WERI-Rb-1 (cell line): ENCODE measurements at regions not wholly inside any gene's neighbourhood (a gene's known extent, or its start where the extent isn't known, plus 50 kb on each side); places are given as distances from the start of the nearest gene placed in this dataset.

Experiments used
- DNase-seq: peaks from one replicate; pipeline ENCODE4 v3.0.0-alpha.2; 2020
- H3K27ac ChIP-seq: fragments of 250-450 bp; sonication (Bioruptor Pico); 2 replicates; pipeline ENCODE4 v1.5.1; 2020; ENCODE audit warnings: mild to moderate bottlenecking, moderate library complexity
- H3K27me3 ChIP-seq: fragments of 250-450 bp; sonication (Bioruptor Pico); 2 replicates; pipeline ENCODE4 v1.5.1; 2021; ENCODE audit warnings: mild to moderate bottlenecking, low read depth, moderate library complexity; ENCODE audit not compliant: insufficient read depth, severe bottlenecking
- H3K36me3 ChIP-seq: fragments of 250-450 bp; sonication (Bioruptor Pico); 2 replicates; pipeline ENCODE4 v1.5.1; 2020; ENCODE audit warnings: mild to moderate bottlenecking, moderate library complexity
- H3K4me3 ChIP-seq: 2 replicates; pipeline ENCODE4 v1.5.1; 2011; ENCODE audit warnings: low read depth, mild to moderate bottlenecking, control low read depth, low read length
- H3K9me3 ChIP-seq: fragments of 250-450 bp; sonication (Bioruptor Pico); 2 replicates; pipeline ENCODE4 v1.5.1; 2021; ENCODE audit warnings: mild to moderate bottlenecking, moderate library complexity; ENCODE audit not compliant: severe bottlenecking
- TF ChIP-seq, protein P1 (sequence below): IDR thresholded peaks from 2 replicates; pipeline ENCODE4 v1.5.1; 2011; ENCODE audit warnings: low read depth, mild to moderate bottlenecking, control low read depth, inconsistent platforms, low read length

- peaks cover 26% of the 10 kb centered on the region for H3K27me3 ChIP-seq
- H3K4me3 ChIP-seq: no peak overlapping the region
- TF ChIP-seq, protein P1, sequence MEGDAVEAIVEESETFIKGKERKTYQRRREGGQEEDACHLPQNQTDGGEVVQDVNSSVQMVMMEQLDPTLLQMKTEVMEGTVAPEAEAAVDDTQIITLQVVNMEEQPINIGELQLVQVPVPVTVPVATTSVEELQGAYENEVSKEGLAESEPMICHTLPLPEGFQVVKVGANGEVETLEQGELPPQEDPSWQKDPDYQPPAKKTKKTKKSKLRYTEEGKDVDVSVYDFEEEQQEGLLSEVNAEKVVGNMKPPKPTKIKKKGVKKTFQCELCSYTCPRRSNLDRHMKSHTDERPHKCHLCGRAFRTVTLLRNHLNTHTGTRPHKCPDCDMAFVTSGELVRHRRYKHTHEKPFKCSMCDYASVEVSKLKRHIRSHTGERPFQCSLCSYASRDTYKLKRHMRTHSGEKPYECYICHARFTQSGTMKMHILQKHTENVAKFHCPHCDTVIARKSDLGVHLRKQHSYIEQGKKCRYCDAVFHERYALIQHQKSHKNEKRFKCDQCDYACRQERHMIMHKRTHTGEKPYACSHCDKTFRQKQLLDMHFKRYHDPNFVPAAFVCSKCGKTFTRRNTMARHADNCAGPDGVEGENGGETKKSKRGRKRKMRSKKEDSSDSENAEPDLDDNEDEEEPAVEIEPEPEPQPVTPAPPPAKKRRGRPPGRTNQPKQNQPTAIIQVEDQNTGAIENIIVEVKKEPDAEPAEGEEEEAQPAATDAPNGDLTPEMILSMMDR: no peak
- no peaks in the 10 kb centered on the region for H3K36me3 ChIP-seq
- no peaks in the 10 kb centered on the region for H3K9me3 ChIP-seq
- DNase-seq: no peak
- no peak overlapping the region for H3K27ac ChIP-seq
Observed at GRCh38 chr14:42624980-42625761, 1018.5 kb downstream of the LRFN5 start.

- Histone ChIP-seq H3K27ac (no peak overlapping the region), H3K9me3 (no peaks in the 10 kb centered on the region), H3K4me3 (no peak overlapping the region), H3K36me3 (no peaks in the 10 kb centered on the region), H3K27me3 (peaks cover 18% of the 10 kb centered on the region)
- no peak for DNase-seq
- TF ChIP-seq, protein P1: no peak
Observed at GRCh38 chr14:42617005-42617404, 1010.3 kb downstream of the LRFN5 start.

- Histone ChIP-seq H3K27me3 (peaks cover 5% of the 10 kb centered on the region), H3K36me3 (no peaks in the 10 kb centered on the region), H3K4me3 (no peak overlapping the region), H3K9me3 (no peaks in the 10 kb centered on the region), H3K27ac (no peak overlapping the region)
- TF ChIP-seq, protein P1: no peak
- no peak for DNase-seq
Observed at GRCh38 chr14:42606839-42607238, 1000.2 kb downstream of the LRFN5 start.

DNA sequence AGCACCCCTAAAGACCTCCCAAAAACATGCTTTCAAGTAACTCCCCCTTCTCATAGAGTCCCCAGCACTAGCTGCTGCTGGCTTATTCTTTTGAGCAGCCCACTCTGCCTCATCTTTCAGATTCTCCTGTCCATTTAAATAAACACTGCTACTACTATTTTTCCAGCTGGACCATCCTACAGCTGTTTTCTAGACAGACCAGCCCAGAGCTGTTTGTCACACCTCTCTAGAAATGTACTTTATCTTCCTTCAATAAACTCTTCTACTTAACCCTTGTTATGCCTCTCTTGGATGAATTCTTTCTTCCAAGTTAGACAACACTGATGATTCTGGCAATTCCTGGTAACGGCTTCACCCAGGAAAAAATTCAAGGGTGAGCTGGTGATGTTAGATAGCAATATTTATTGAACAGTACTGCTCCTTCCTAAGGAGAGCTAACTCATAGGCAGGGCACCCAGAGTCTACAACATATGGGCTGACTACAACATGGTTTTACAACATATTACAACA is 995.7 kb downstream of the LRFN5 start:
- Histone ChIP-seq H3K36me3 (no peaks in the 10 kb centered on the region), H3K4me3 (no peak overlapping the region), H3K27ac (no peak overlapping the region), H3K27me3 (peaks cover 11% of the 10 kb centered on the region), H3K9me3 (no peaks in the 10 kb centered on the region)
- no peak for DNase-seq
- TF ChIP-seq, protein P1: no peak

DNA sequence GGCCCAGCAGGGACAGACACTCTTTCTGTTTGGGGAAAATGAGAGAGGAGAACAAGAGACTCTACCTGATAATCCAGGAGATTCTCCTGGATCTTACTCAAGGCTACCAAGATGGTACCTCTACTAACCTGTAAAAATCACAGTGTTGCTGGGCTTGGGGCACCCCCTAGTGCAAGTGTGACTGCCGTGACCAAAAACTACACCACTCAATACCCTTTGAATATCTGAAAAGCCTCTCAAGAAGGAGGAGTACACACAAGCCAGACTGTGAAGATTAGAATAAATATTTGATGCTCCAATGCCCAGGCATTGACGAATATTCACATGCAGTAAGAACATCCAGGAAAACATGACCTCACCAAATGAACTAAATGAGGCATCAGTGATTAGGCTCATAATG is 965.4 kb downstream of the LRFN5 start:
- Histone ChIP-seq H3K4me3 (no peak overlapping the region), H3K9me3 (no peaks in the 10 kb centered on the region), H3K27me3 (peaks cover 3% of the 10 kb centered on the region), H3K27ac (no peak overlapping the region), H3K36me3 (no peaks in the 10 kb centered on the region)
- no peak for DNase-seq
- TF ChIP-seq, protein P1: no peak
